OCI-LY3 (cell line): ENCODE measurements at regions not wholly inside any gene's neighbourhood (a gene's known extent, or its start where the extent isn't known, plus 50 kb on each side); places are given as distances from the start of the nearest gene placed in this dataset.
"Not testable (repeated sequence)": the region's sequence is repeated elsewhere in the genome, so short reads cannot be mapped to it uniquely, and the experiment has no call there.

ENCODE experiments used
- H2AFZ ChIP-seq: fragments of 200-600, 300-600 bp; shearing (Covaris generic); 2 replicates; pipeline ENCODE4 v1.6.0; 2014; ENCODE audit warnings: antibody characterized with exemption, low read depth, low read length
- H3K27ac ChIP-seq: fragments of 200-600, 300-600 bp; sonication (generic); 2 replicates; pipeline ENCODE4 v1.5.1; 2014; ENCODE audit warnings: mild to moderate bottlenecking, low read length, moderate library complexity, mixed read lengths
- H3K27me3 ChIP-seq: fragments of 200-600, 300-600 bp; sonication (generic); 2 replicates; pipeline ENCODE4 v1.6.1; 2014; ENCODE audit warnings: low read depth, low read length, mixed read lengths
- H3K36me3 ChIP-seq: fragments of 200-600, 300-600 bp; sonication (generic); replicated peaks from 2 replicates; pipeline ENCODE3; 2014; ENCODE audit warnings: low read depth, low read length, mixed read lengths
- H3K4me1 ChIP-seq: fragments of 300-600, 200-600 bp; sonication (generic); 2 replicates; pipeline ENCODE4 v1.6.1; 2014; ENCODE audit warnings: low read length, mixed read lengths
- H3K4me2 ChIP-seq: fragments of 200-600, 300-600 bp; sonication (generic); 2 replicates; pipeline ENCODE4 v1.6.1; 2014; ENCODE audit warnings: low read length, mixed read lengths
- H3K4me3 ChIP-seq: fragments of 300-600, 200-600 bp; sonication (generic); 2 replicates; pipeline ENCODE4 v1.5.1; 2014; ENCODE audit warnings: antibody characterized with exemption, mild to moderate bottlenecking, low read length, moderate library complexity
- H3K79me2 ChIP-seq: fragments of 300-600, 200-600 bp; shearing (Covaris generic); 2 replicates; pipeline ENCODE4 v1.6.1; 2014; ENCODE audit warnings: mild to moderate bottlenecking, low read length, mixed read lengths
- H3K9ac ChIP-seq: fragments of 300-600, 200-600 bp; shearing (Covaris generic); 2 replicates; pipeline ENCODE4 v1.6.0; 2014; ENCODE audit warnings: mild to moderate bottlenecking, low read length, moderate library complexity
- H3K9me3 ChIP-seq: fragments of 200-600, 300-600 bp; shearing (Covaris generic); 2 replicates; pipeline ENCODE4 v1.6.1; 2014; ENCODE audit warnings: low read length, mixed read lengths; ENCODE audit not compliant: insufficient read depth
- H4K20me1 ChIP-seq: fragments of 200-600, 300-600 bp; sonication (generic); 2 replicates; pipeline ENCODE4 v1.6.1; 2016; ENCODE audit warnings: low read length, mixed read lengths; ENCODE audit not compliant: insufficient read depth
- EZH2phosphoT487 ChIP-seq: fragments of 200-600 bp; shearing (Covaris generic); IDR thresholded peaks from 2 replicates; pipeline ENCODE4 v1.6.1; 2018; ENCODE audit warnings: antibody characterized with exemption, mixed run types, low read depth
- TF ChIP-seq, protein P1 (sequence below): fragments of 200-600, 300-600 bp; sonication (generic); IDR thresholded peaks from 2 replicates; pipeline ENCODE4 v1.5.1; 2014; ENCODE audit warnings: antibody characterized with exemption, low read length, low read depth

DNA sequence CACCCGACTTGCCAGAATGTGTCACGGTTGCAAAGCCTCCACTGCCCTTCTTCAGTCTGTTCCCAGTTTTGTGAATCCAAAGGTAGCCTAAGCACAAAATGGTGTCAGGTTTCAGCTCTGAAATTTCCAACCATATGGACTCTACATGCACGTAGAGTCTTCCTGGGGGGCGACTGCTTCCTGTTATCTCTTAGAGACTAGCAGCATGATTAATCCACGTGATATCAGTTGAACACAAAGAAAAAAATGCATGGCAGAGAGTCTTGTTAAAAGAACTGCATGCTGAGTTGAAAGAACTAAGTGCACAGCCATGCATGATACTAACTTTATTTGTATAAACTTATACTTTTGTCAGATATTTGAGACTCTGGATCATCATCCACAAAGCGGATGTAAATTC is 404.4 kb downstream of the SOCS6 start:
- Histone ChIP-seq H3K4me1 (no peaks in the 10 kb centered on the region), H3K9me3 (no peaks in the 10 kb centered on the region), H3K36me3 (no peaks in the 10 kb centered on the region), H4K20me1 (no peaks in the 10 kb centered on the region), H2AFZ (no peak overlapping the region), H3K4me3 (no peak overlapping the region), H3K27me3 (no peaks in the 10 kb centered on the region), H3K27ac (no peak overlapping the region), H3K9ac (no peak overlapping the region), H3K79me2 (no peaks in the 10 kb centered on the region), H3K4me2 (no peak overlapping the region)
- TF ChIP-seq, protein P1, sequence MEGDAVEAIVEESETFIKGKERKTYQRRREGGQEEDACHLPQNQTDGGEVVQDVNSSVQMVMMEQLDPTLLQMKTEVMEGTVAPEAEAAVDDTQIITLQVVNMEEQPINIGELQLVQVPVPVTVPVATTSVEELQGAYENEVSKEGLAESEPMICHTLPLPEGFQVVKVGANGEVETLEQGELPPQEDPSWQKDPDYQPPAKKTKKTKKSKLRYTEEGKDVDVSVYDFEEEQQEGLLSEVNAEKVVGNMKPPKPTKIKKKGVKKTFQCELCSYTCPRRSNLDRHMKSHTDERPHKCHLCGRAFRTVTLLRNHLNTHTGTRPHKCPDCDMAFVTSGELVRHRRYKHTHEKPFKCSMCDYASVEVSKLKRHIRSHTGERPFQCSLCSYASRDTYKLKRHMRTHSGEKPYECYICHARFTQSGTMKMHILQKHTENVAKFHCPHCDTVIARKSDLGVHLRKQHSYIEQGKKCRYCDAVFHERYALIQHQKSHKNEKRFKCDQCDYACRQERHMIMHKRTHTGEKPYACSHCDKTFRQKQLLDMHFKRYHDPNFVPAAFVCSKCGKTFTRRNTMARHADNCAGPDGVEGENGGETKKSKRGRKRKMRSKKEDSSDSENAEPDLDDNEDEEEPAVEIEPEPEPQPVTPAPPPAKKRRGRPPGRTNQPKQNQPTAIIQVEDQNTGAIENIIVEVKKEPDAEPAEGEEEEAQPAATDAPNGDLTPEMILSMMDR = no peak
- no peak for TF ChIP-seq EZH2phosphoT487

DNA sequence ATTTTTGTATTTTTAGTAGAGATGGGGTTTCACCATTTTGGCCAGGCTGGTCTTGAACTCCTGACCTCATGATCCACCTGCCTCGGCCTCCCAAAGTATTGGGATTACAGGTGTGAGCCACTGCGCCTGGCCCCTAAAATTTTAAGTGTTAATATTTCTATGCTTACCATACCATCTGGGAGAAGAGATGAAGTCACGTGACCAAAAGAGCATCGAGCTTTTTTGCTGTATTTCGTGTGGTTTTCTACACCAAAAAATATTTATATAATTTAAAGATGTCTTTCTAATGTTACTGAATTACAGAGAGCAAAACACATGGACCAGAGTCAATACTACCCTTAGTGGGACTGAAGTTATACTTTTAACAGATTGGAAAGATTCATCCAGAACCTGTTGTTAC is 400.9 kb downstream of the SOCS6 start:
- not testable (repeated sequence) for H2AFZ ChIP-seq, H3K9ac ChIP-seq, H3K9me3 ChIP-seq, H3K27me3 ChIP-seq, H3K79me2 ChIP-seq, H4K20me1 ChIP-seq, H3K27ac ChIP-seq, H3K36me3 ChIP-seq, H3K4me3 ChIP-seq, H3K4me2 ChIP-seq, H3K4me1 ChIP-seq

DNA sequence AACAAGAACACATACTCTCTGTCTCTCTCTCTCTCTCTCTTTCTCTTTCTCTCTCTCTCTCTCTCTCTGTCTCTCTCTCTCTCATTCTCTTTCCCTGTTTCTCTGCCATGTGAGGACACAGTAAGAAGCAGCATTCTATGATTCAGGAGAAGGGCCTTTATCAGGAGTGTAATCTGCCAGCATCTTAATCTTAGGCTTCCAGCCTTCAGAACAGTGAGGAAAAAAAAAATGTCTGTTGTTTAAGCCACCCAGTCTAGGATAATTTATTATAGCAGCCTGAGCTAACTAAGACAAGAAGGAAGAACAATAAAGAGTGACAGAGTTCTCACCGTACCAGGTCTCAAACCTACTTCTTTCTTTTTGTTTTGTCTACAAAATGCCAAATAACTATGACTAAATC is 399.4 kb downstream of the SOCS6 start:
- Histone ChIP-seq H3K4me1 (no peaks in the 10 kb centered on the region), H3K9ac (no peak overlapping the region), H3K36me3 (no peaks in the 10 kb centered on the region), H3K79me2 (no peaks in the 10 kb centered on the region), H4K20me1 (no peaks in the 10 kb centered on the region), H3K9me3 (no peaks in the 10 kb centered on the region), H3K4me3 (no peak overlapping the region), H2AFZ (no peak overlapping the region), H3K27me3 (no peaks in the 10 kb centered on the region), H3K27ac (no peak overlapping the region), H3K4me2 (no peak overlapping the region)
- TF ChIP-seq, protein P1 = no peak
- TF ChIP-seq EZH2phosphoT487 = no peak

DNA sequence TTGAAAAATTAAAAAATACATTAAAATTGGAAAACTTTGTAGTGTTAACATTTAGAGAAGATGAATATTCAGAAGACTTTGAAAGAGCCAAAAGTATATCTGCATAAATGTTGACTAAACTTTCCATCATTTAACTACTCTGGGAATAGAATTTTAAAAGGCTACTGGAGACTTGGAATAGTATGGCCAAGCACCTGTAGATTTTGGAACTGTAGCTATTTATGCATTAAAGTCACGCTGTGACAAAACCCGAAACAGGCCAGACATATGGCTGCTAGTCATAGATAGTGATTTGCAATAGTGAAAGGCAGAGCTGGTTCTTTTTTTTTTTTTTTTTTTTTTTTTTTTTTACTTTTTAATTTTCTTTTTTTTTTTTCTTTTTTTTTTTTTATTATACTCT is 396.0 kb downstream of the SOCS6 start:
- Histone ChIP-seq H3K4me2 (no peak overlapping the region), H3K36me3 (no peaks in the 10 kb centered on the region), H3K79me2 (no peaks in the 10 kb centered on the region), H3K27ac (no peak overlapping the region), H3K9ac (no peak overlapping the region), H3K27me3 (no peaks in the 10 kb centered on the region), H4K20me1 (no peaks in the 10 kb centered on the region), H3K4me1 (no peaks in the 10 kb centered on the region), H3K4me3 (no peak overlapping the region), H2AFZ (no peak overlapping the region), H3K9me3 (no peaks in the 10 kb centered on the region)
- TF ChIP-seq EZH2phosphoT487 = no peak
- TF ChIP-seq, protein P1 = no peak

DNA sequence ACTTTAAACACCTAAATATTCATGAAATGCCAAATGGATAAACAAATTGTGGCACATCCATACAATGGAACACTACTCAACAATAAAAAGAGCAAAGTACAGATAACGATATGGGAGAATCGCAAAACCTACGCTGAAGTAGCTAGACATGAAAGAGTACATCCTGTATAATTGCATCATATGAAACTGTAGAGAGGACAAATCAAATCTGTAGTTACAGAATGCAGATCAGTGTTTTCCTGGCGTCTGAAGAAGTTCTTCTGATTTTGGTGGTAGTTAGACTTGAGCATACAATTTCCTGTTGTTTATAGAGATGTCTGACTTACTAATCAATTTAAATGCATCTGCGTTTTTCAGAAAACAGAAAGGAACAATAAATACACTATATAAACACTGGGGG is 394.4 kb downstream of the SOCS6 start:
- no peaks in the 10 kb centered on the region for H4K20me1 ChIP-seq
- TF ChIP-seq EZH2phosphoT487 = no peak
- TF ChIP-seq, protein P1 = no peak

More for the DNA sequence above, 394.4 kb downstream of the SOCS6 start:
- Histone ChIP-seq H2AFZ (no peak overlapping the region), H3K36me3 (no peaks in the 10 kb centered on the region), H3K4me1 (peaks cover 8% of the 10 kb centered on the region), H3K79me2 (no peaks in the 10 kb centered on the region), H3K9ac (no peak overlapping the region), H3K27ac (no peak overlapping the region), H3K27me3 (no peaks in the 10 kb centered on the region), H3K9me3 (no peaks in the 10 kb centered on the region), H3K4me2 (no peak overlapping the region), H3K4me3 (no peak overlapping the region)
